HCT116 (cell line): ENCODE measurements at regions not wholly inside any gene's neighbourhood (a gene's known extent, or its start where the extent isn't known, plus 50 kb on each side); places are given as distances from the start of the nearest gene placed in this dataset.

Experiments used
- ATAC-seq: fragments of 200-7000 bp; cut with Tn5 transposase; 2 replicates; pipeline ENCODE4 v1.9.1; 2020; ENCODE audit warnings: mild to moderate bottlenecking, moderate library complexity
- BruUV-seq: library from RNA; stranded (reverse); fragments of 400-500 nt; replicated peaks from 2 replicates; lab custom pipeline; 2021; lab: Mats Ljungman, UMichigan
- CTCF ChIA-PET: fragments of 300-600 bp; sonication (Branson Sonifier 250); formaldehyde crosslinking; loops from one replicate; lab custom pipeline; 2021; ENCODE audit warnings: antibody characterized with exemption; lab: Charles Lee
- POLR2A ChIA-PET: fragments of 300-600, 350-600 bp; sonication (Branson Sonifier 250); formaldehyde crosslinking; loops from one replicate; lab custom pipeline; 2021; ENCODE audit warnings: antibody characterized with exemption; lab: Charles Lee
- RAD21 ChIA-PET, 2 experiments: fragments of 300-600 bp; sonication (Branson Sonifier 250); formaldehyde crosslinking; loops; one replicate each; lab custom pipeline; 2023; ENCODE audit warnings: low total read pairs in 2 of 2; ENCODE audit not compliant: uncharacterized antibody in 2 of 2, unreplicated experiment in 2 of 2, low non-redundant PET in 1 of 2; lab: Charles Lee
- DNase-seq: peaks from one replicate; pipeline ENCODE4 v3.0.0-alpha.2; 2010; ENCODE audit warnings: low read depth, low spot score
- H2AFZ ChIP-seq: fragments of 200-600 bp; shearing (Covaris generic), sonication (generic); 2 replicates; pipeline ENCODE4 v1.6.1; 2017; ENCODE audit warnings: low read depth, mixed run types, mixed read lengths, antibody characterized with exemption, low read length; ENCODE audit not compliant: poor library complexity, severe bottlenecking
- H3K27ac ChIP-seq: 2 replicates; pipeline ENCODE4 v1.5.1; 2012; ENCODE audit warnings: low read depth, low read length
- H3K27me3 ChIP-seq: fragments of 200-600 bp; sonication (generic); 2 replicates; pipeline ENCODE4 v1.6.1; 2016; ENCODE audit warnings: mixed run types, low read length, mixed read lengths; ENCODE audit not compliant: insufficient read depth
- H3K36me3 ChIP-seq, 2 experiments: fragments of 200-500 bp in 1 of 2; fragments of 200-600 bp in 1 of 2; sonication (Bioruptor generic) in 1 of 2; sonication (generic) in 1 of 2; 2 replicates each; pipeline versions ENCODE4 v1.5.1 to v1.6.1; 2014 to 2016; ENCODE audit warnings: low read length in 2 of 2, inconsistent platforms in 1 of 2, mixed read lengths in 1 of 2, mixed run types in 1 of 2; ENCODE audit not compliant: insufficient read depth in 2 of 2, control insufficient read depth in 1 of 2
- H3K4me1 ChIP-seq, 2 experiments: fragments of 200-600 bp in 1 of 2; sonication (generic) in 1 of 2; 2 replicates each; pipeline versions ENCODE4 v1.5.1 to v1.6.1; 2012 to 2017; ENCODE audit warnings: low read length in 2 of 2, inconsistent platforms in 1 of 2, mild to moderate bottlenecking in 1 of 2, mixed read lengths in 1 of 2, mixed run types in 1 of 2, moderate library complexity in 1 of 2; ENCODE audit not compliant: insufficient read depth in 2 of 2, control insufficient read depth in 1 of 2
- H3K4me2 ChIP-seq: fragments of 200-600 bp; sonication (generic); 2 replicates; pipeline ENCODE4 v1.6.1; 2017; ENCODE audit warnings: mixed run types, low read length, mixed read lengths
- H3K4me3 ChIP-seq, 2 experiments: fragments of 200-600 bp in 1 of 2; sonication (generic) in 1 of 2; replicated peaks in 1 of 2; 2 replicates each; pipeline ENCODE4 v1.5.1; 2011 to 2016; ENCODE audit warnings: low read length in 2 of 2, control low read depth in 1 of 2, low read depth in 1 of 2, mild to moderate bottlenecking in 1 of 2, mixed read lengths in 1 of 2, mixed run types in 1 of 2
- H3K79me2 ChIP-seq: fragments of 200-600 bp; sonication (generic); 2 replicates; pipeline ENCODE4 v1.6.1; 2017; ENCODE audit warnings: mild to moderate bottlenecking, mixed run types, low read length, moderate library complexity, mixed read lengths; ENCODE audit not compliant: insufficient read depth
- H3K9ac ChIP-seq: fragments of 200-600 bp; sonication (generic); 2 replicates; pipeline ENCODE4 v1.6.1; 2016; ENCODE audit warnings: low read length, mixed read lengths
- H3K9me2 ChIP-seq: fragments of 200-600 bp; sonication (generic), shearing (Covaris generic); 2 replicates; pipeline ENCODE4 v1.6.1; 2017; ENCODE audit warnings: mixed run types, mild to moderate bottlenecking, moderate library complexity; ENCODE audit not compliant: insufficient read depth
- H3K9me3 ChIP-seq, 2 experiments: fragments of 200-500 bp in 1 of 2; fragments of 200-600 bp in 1 of 2; sonication (Bioruptor generic) in 1 of 2; sonication (generic) in 1 of 2; 2 replicates each; pipeline ENCODE4 v1.6.1; 2014 to 2017; ENCODE audit warnings: low read length in 2 of 2, mixed read lengths in 2 of 2, inconsistent platforms in 1 of 2, low read depth in 1 of 2, mild to moderate bottlenecking in 1 of 2, mixed run types in 1 of 2, moderate library complexity in 1 of 2; ENCODE audit not compliant: control insufficient read depth in 1 of 2, insufficient read depth in 1 of 2
- H4K20me1 ChIP-seq: fragments of 200-600 bp; sonication (generic), shearing (Covaris generic); 2 replicates; pipeline ENCODE4 v1.6.1; 2017; ENCODE audit warnings: mixed run types, mild to moderate bottlenecking, moderate library complexity; ENCODE audit not compliant: insufficient read depth
- FOSL1 ChIP-seq: IDR thresholded peaks from 2 replicates; pipeline ENCODE4 v1.6.1; 2012; ENCODE audit warnings: low read depth
- SRF ChIP-seq: IDR thresholded peaks from 2 replicates; pipeline ENCODE4 v1.6.1; 2012; ENCODE audit warnings: low read depth
- YY1 ChIP-seq: IDR thresholded peaks from 2 replicates; pipeline ENCODE4 v1.6.1; 2011; ENCODE audit warnings: low read length, low read depth, moderate library complexity, mild to moderate bottlenecking; ENCODE audit not compliant: insufficient replicate concordance; ENCODE audit errors: extremely low read depth
- intact Hi-C: fragments of 100-400 bp; cut with micrococcal nuclease; formaldehyde crosslinking; loops from 2 replicates; pipeline ENCODE4 v1.10.0; 2022

DNA sequence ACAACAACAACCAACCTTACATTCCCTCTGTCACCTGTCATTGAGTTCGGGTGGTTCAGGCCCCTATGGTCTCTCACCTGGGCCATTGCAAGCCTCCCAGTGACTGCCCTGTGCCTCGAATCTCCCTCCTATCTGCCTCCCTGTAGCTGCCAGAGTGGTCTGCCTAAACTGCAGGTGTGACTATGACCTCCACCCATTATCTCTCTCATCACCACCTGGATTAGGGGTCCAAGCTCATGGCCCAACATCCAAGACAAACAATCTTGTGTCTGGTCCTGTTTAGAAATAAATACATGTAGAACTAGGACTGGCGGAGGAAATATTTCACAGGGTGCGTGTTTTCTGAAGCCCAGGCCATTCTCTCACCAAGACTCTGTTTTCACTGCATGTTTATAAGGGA lies 146.6 kb downstream of the HERPUD2 start:
- DNase-seq (no peak), ATAC-seq (no peak)
- Histone ChIP-seq H4K20me1 (no peaks in the 10 kb centered on the region), H3K4me1 (no peaks in the 10 kb centered on the region), H3K9me3 (no peaks in the 10 kb centered on the region), H3K4me3 (no peak overlapping the region), H3K9ac (no peak overlapping the region), H3K4me2 (no peak overlapping the region), H3K9me2 (no peaks in the 10 kb centered on the region), H3K36me3 (no peaks in the 10 kb centered on the region), H3K27me3 (peaks cover under 1% of the 10 kb centered on the region; the same call in 1 of the 2 replicates), H2AFZ (no peak overlapping the region), H3K79me2 (no peaks in the 10 kb centered on the region)
- BruUV-seq = no TSS peak
- intact Hi-C loops = no loop called here
- ChIA-PET POLR2A (no interaction called here), RAD21 (no interaction called here)
- no peak for TF ChIP-seq YY1
- no peak for TF ChIP-seq FOSL1
- TF ChIP-seq SRF = no peak
- TF ChIP-seq, all 23 proteins: peak for 0
- no peak overlapping the region for H3K27ac ChIP-seq
- CTCF ChIA-PET = no interaction called here

DNA sequence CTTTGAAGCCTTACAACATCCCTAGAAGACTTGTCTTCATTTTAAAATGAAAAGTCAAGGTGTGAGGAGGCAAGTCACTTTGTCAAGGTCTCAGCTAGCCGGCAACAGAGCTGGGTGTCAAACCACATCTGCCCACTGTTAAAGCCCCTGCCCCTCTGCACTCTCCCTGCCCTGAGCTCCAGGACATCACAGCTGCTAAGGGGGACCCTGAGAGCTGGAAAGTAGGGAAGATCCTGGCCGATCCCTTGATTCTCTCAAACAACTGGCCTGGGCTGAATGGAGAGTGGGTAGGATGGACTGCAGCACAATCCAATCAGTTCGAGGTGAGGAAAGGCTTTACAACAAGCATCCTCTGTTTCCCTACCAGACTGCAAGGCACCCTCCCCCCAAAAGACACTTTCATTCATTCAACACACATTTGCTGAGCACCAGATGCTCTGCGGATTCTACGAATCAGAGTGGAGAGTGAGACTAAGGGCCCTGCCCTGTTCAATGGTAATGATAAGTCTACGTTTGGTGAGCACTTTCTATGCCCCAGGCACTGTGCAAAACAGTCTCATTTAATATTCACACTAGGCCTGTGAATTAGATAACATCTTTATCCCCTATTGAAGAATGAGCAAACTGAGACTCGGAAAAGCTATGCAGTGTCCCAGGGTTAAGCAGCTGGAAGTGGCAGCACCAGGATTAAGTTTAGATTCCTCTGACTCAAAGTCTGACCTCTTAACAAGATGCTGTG lies 148.1 kb downstream of the HERPUD2 start:
- H3K27me3 ChIP-seq = peaks cover 4% of the 10 kb centered on the region; the same call in 1 of the 2 replicates
- no peak overlapping the region for H2AFZ ChIP-seq
- no peaks in the 10 kb centered on the region for H3K4me1 ChIP-seq
- H3K4me2 ChIP-seq = no peak overlapping the region
- no peak for ATAC-seq
- intact Hi-C loops = no loop called here
- CTCF ChIA-PET = no interaction called here
- H3K27ac ChIP-seq = no peak overlapping the region
- no peak overlapping the region for H3K9ac ChIP-seq
- TF ChIP-seq SRF = no peak
- TF ChIP-seq, all 23 proteins: peak for 0
- no peak for DNase-seq
- Histone ChIP-seq H3K9me2 (no peaks in the 10 kb centered on the region), H3K36me3 (no peaks in the 10 kb centered on the region), H3K79me2 (no peaks in the 10 kb centered on the region), H4K20me1 (no peaks in the 10 kb centered on the region), H3K9me3 (no peaks in the 10 kb centered on the region), H3K4me3 (no peak overlapping the region)
- RAD21 ChIA-PET = no interaction called here
- POLR2A ChIA-PET = no interaction called here
- BruUV-seq = no TSS peak
